Transverse colon (tissue), 4 donors: ENCODE measurements at regions not wholly inside any gene's neighbourhood (a gene's known extent, or its start where the extent isn't known, plus 50 kb on each side); places are given as distances from the start of the nearest gene placed in this dataset.
A peak's percentile ranks its signal among the peaks of the same experiment; 100 is the strongest.
"Not testable (repeated sequence)": the region's sequence is repeated elsewhere in the genome, so short reads cannot be mapped to it uniquely, and the experiment has no call there.

Source experiments
- DNase-seq: peaks from one replicate; pipeline ENCODE4 v3.0.0-alpha.2; 2019
- H3K27ac ChIP-seq, 4 donors: fragments of 200-600 bp; sonication (generic); 2 replicates each; pipeline ENCODE4 v1.5.1; 2016 to 2018; ENCODE audit warnings: inconsistent platforms in 4 of 4
- H3K27me3 ChIP-seq: fragments of 200-600 bp; sonication (generic); 2 replicates; pipeline ENCODE4 v1.5.1; 2017; ENCODE audit warnings: inconsistent platforms
- H3K36me3 ChIP-seq, 4 donors: fragments of 200-600 bp; sonication (generic); 2 replicates each; pipeline ENCODE4 v1.5.1; 2017 to 2019; ENCODE audit warnings: inconsistent platforms in 4 of 4
- H3K4me1 ChIP-seq, 4 donors: fragments of 200-600 bp; sonication (generic); 2 replicates each; pipeline ENCODE4 v1.5.1; 2017 to 2020; ENCODE audit warnings: inconsistent platforms in 4 of 4
- H3K4me3 ChIP-seq, 4 donors: fragments of 200-600 bp; sonication (generic); 1 replicate in 1 of 4; 2 replicates in 3 of 4; pipeline versions ENCODE4 v1.5.1 to v1.6.1; 2017 to 2019; ENCODE audit warnings: inconsistent platforms in 4 of 4
- H3K9me3 ChIP-seq, 2 donors: fragments of 200-600 bp; sonication (generic); 2 replicates each; pipeline ENCODE4 v1.5.1; 2017 to 2019; ENCODE audit warnings: inconsistent platforms in 2 of 2
- POLR2A ChIP-seq: fragments of 450-650 bp; IDR thresholded peaks from one replicate; pipeline ENCODE4 v1.6.1; 2016; ENCODE audit warnings: antibody characterized with exemption, mild to moderate bottlenecking, moderate library complexity
- POLR2AphosphoS5 ChIP-seq, 3 donors: sonication (generic); formaldehyde crosslinking; IDR thresholded peaks; one replicate each; pipeline ENCODE4 v1.6.1; 2016; ENCODE audit warnings: antibody characterized with exemption in 3 of 3
- WGBS, 2 donors: methylation state at CpG; one replicate each; pipeline ENCODE4 v1.1.5; 2018; ENCODE audit warnings: low coverage in 1 of 2; 5-methylcytosine and 5-hydroxymethylcytosine counted together
- in situ Hi-C, 4 donors: fragments of 200-750 bp; cut with MboI; loops; one replicate each; pipeline versions ENCODE4 v1.15.0 to v1.15.1; 2017; ENCODE audit warnings: low sequenced_read_pairs in 3 of 4, low pct_ligation_motif_present in 1 of 4, low pct_unique_long_range_greater_than_20kb in 1 of 4
- intact Hi-C: fragments of 100-400 bp; cut with DNase I; formaldehyde crosslinking; loops from one replicate; pipeline ENCODE4 v1.15.1; 2023; ENCODE audit warnings: low total_unique reads
- TF ChIP-seq, protein P1 (sequence below), 5 experiments: fragments of 200-600 bp in 3 of 5; fragments of 450-650 bp in 2 of 5; sonication (generic) in 3 of 5; IDR thresholded peaks; 1 replicate in 2 of 5; 2 replicates in 3 of 5; pipeline ENCODE4 v1.5.1; 2016 to 2017; ENCODE audit warnings: antibody characterized with exemption in 5 of 5, inconsistent platforms in 3 of 5, mild to moderate bottlenecking in 2 of 5, moderate library complexity in 1 of 5

GRCh38 chr21:5117666-5118295 is 5403.6 kb upstream of the TPTE start:
- H3K27me3 ChIP-seq, H3K4me3 ChIP-seq, in situ Hi-C loops, H3K36me3 ChIP-seq, intact Hi-C loops, H3K4me1 ChIP-seq, H3K9me3 ChIP-seq: not testable (repeated sequence)
- DNase-seq: peak; percentile 61
- WGBS, 2 donors: no CpG with 5 or more reads among the region's 17 CpGs
- peak overlapping the region in 1 of 4 donors; percentile 25 for H3K27ac ChIP-seq

GRCh38 chr21:5118296-5118679 is 5403.1 kb upstream of the TPTE start:
- H3K4me1 ChIP-seq, in situ Hi-C loops, H3K27ac ChIP-seq, H3K27me3 ChIP-seq, H3K9me3 ChIP-seq, H3K4me3 ChIP-seq, H3K36me3 ChIP-seq, intact Hi-C loops: not testable (repeated sequence)
- no CpG with 5 or more reads among the region's 17 CpGs for WGBS, 2 donors
- DNase-seq: peak; percentile 37

- H3K27ac ChIP-seq, intact Hi-C loops, H3K36me3 ChIP-seq, DNase-seq, H3K27me3 ChIP-seq, H3K4me1 ChIP-seq, H3K4me3 ChIP-seq, H3K9me3 ChIP-seq, in situ Hi-C loops: not testable (repeated sequence)
- WGBS, 2 donors: no CpG with 5 or more reads among the region's 8 CpGs
Observed at GRCh38 chr21:5119179-5119578, 5402.2 kb upstream of the TPTE start.

- H3K4me1 ChIP-seq, H3K4me3 ChIP-seq, intact Hi-C loops, H3K9me3 ChIP-seq, in situ Hi-C loops, H3K36me3 ChIP-seq, H3K27me3 ChIP-seq: not testable (repeated sequence)
- H3K27ac ChIP-seq: peak overlapping the region in 3 of 4 donors; percentile 43 to 55 (median 45)
- peak; percentile 20 for DNase-seq
- 33% methylated on average over 1 of the region's 14 CpGs; no CpG with 5 or more reads in 1 of the 2 donors for WGBS, 2 donors
Observed at GRCh38 chr21:5121399-5121798, 5400.0 kb upstream of the TPTE start.

- DNase-seq, H3K9me3 ChIP-seq, in situ Hi-C loops, H3K4me1 ChIP-seq, H3K27me3 ChIP-seq, intact Hi-C loops, H3K4me3 ChIP-seq, H3K36me3 ChIP-seq: not testable (repeated sequence)
- H3K27ac ChIP-seq: peak overlapping the region in 2 of 4 donors; percentile 39 to 66
- no CpG with 5 or more reads among the region's 16 CpGs for WGBS, 2 donors
Observed at GRCh38 chr21:5121849-5122248, 5399.5 kb upstream of the TPTE start.

DNA sequence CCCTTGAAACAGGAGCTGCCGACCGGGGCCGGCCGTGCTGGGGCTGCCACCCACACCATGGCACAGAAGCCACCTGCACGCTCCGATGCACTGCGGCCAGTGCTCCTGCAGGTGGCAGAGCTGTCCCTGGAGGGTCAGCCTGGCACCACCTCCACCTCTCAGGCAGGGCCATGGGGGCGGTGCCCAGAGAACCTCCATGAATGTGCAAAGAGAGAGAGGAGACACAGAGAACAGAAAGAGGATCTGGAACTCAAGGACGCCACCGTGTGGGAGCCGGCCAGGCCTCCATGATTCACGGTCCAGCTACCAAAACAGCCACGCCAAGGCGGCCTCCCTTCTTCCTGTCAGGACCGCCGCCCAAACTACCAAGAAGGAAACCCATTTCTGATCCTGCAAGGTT is 5397.7 kb upstream of the TPTE start:
- H3K4me1 ChIP-seq, H3K4me3 ChIP-seq, H3K27me3 ChIP-seq, intact Hi-C loops, H3K9me3 ChIP-seq, in situ Hi-C loops, H3K36me3 ChIP-seq: not testable (repeated sequence)
- DNase-seq: peak; percentile 91
- no CpG with 5 or more reads among the region's 16 CpGs for WGBS, 2 donors
- TF ChIP-seq, protein P1, sequence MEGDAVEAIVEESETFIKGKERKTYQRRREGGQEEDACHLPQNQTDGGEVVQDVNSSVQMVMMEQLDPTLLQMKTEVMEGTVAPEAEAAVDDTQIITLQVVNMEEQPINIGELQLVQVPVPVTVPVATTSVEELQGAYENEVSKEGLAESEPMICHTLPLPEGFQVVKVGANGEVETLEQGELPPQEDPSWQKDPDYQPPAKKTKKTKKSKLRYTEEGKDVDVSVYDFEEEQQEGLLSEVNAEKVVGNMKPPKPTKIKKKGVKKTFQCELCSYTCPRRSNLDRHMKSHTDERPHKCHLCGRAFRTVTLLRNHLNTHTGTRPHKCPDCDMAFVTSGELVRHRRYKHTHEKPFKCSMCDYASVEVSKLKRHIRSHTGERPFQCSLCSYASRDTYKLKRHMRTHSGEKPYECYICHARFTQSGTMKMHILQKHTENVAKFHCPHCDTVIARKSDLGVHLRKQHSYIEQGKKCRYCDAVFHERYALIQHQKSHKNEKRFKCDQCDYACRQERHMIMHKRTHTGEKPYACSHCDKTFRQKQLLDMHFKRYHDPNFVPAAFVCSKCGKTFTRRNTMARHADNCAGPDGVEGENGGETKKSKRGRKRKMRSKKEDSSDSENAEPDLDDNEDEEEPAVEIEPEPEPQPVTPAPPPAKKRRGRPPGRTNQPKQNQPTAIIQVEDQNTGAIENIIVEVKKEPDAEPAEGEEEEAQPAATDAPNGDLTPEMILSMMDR (IDR thresholded peaks at IDR 0.05): peak in 3 of 5 experiments; percentile 22 to 48 (median 41)
- H3K27ac ChIP-seq: peak overlapping the region in 1 of 4 donors; percentile 33

DNA sequence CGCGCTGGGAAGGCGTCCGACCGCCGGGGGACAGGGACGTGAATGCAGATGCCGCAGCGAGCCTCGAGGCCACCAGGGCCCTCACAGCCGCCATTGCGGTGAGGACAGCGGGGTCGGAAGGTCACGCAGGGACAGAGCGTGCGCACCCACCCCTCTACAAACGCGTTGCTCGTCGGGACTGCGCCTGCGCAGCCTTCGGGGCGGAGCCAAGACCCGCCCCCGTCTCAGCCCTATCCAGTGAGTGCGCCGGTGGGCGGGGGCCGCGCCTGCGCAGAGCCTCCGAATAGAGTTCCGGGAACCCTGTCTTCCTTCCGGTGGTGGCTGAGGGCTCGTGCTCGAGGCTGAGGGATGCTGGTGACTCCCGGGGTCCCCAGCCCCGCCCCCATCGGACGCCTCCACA is 5393.1 kb upstream of the TPTE start:
- H3K27me3 ChIP-seq, intact Hi-C loops, H3K9me3 ChIP-seq, in situ Hi-C loops, H3K4me1 ChIP-seq, H3K36me3 ChIP-seq: not testable (repeated sequence)
- Histone ChIP-seq H3K27ac (peak overlapping the region; percentile 72 to 83 (median 80)), H3K4me3 (peak overlapping the region; percentile 30 to 61 (median 42))
- TF ChIP-seq POLR2A: peak; percentile 39
- peak; percentile 45 to 66 (median 63) for TF ChIP-seq POLR2AphosphoS5 (IDR thresholded peaks at IDR 0.05)
- 0% methylated on average over 5 of the region's 42 CpGs; no CpG with 5 or more reads in 1 of the 2 donors for WGBS, 2 donors
- peak; percentile 98 for DNase-seq

DNA sequence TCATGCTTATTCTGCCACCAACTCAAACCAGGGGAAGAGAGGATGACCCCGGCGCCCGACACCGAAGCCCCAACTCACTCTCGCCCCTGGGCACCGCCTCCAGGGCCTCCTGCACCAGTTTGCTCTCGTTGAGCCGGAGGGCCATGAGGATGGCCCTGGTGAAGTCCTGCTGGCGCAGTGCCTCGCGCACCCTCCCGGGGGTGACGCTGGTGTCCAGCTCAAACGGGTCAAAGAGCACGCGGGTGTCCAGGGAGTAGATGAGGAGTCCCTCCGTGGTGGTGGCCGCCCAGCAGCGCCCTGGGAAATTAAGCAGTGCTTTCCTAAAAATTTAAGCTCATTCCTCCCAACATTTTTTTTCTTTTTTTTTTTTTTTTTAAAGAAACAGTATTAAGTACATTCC is 5387.6 kb upstream of the TPTE start:
- H3K36me3 ChIP-seq, DNase-seq, H3K9me3 ChIP-seq, H3K4me1 ChIP-seq, H3K27ac ChIP-seq, in situ Hi-C loops, intact Hi-C loops, H3K4me3 ChIP-seq, H3K27me3 ChIP-seq: not testable (repeated sequence)
- WGBS, 2 donors: no CpG with 5 or more reads among the region's 19 CpGs

DNA sequence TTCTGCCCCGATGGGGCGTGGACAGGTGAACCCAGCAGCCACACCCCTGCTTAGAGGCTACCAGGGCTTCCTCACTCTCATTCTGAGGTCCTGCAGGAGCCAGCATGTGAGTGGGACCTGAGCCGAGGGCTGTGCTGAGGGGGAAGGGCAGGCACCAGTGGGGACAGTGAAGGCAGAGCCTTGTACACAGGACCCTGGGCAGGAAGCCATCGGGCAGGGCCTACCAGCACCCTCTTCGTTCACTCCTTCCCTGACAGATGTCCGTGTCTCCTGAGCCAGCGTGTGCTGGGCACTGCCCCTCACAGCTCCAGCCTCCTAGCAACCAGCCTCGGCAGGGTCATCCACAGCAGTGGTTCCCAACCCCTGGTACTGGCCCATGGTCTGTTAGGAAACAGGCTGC is 5385.0 kb upstream of the TPTE start:
- intact Hi-C loops, H3K27ac ChIP-seq, H3K4me3 ChIP-seq, in situ Hi-C loops, H3K27me3 ChIP-seq, DNase-seq, H3K36me3 ChIP-seq, H3K4me1 ChIP-seq, H3K9me3 ChIP-seq: not testable (repeated sequence)
- WGBS, 2 donors: 100% methylated on average over 1 of the region's 8 CpGs; no CpG with 5 or more reads in 1 of the 2 donors

DNA sequence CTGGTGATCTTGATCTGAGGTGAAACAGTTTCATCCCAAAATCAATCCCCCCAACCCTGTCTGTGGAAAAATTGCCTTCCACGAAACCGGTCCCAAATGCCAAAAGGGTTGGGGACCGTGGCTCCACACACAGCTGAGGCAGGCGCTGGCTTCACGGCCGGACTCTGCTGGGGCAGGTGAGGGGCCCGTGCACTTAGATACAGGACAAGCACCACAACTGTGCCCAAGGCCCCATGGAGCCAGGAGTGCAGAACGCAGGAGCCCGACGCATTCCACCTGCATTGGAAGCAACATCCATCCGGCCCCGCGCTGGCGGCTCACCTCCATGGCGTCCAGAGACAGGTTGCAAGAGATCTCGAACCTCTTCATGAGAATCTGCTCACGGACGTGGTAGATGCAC is 5384.4 kb upstream of the TPTE start:
- in situ Hi-C loops: not testable (repeated sequence)

More for the DNA sequence above, 5384.4 kb upstream of the TPTE start:
- H3K27ac ChIP-seq, H3K4me1 ChIP-seq, H3K36me3 ChIP-seq, intact Hi-C loops, H3K4me3 ChIP-seq, H3K27me3 ChIP-seq, H3K9me3 ChIP-seq, DNase-seq: not testable (repeated sequence)
- WGBS, 2 donors: no CpG with 5 or more reads among the region's 18 CpGs
